ENCODE measurements at regions not wholly inside any gene's neighbourhood (a gene's known extent, or its start where the extent isn't known, plus 50 kb on each side); places are given as distances from the start of the nearest gene placed in this dataset.

DNA sequence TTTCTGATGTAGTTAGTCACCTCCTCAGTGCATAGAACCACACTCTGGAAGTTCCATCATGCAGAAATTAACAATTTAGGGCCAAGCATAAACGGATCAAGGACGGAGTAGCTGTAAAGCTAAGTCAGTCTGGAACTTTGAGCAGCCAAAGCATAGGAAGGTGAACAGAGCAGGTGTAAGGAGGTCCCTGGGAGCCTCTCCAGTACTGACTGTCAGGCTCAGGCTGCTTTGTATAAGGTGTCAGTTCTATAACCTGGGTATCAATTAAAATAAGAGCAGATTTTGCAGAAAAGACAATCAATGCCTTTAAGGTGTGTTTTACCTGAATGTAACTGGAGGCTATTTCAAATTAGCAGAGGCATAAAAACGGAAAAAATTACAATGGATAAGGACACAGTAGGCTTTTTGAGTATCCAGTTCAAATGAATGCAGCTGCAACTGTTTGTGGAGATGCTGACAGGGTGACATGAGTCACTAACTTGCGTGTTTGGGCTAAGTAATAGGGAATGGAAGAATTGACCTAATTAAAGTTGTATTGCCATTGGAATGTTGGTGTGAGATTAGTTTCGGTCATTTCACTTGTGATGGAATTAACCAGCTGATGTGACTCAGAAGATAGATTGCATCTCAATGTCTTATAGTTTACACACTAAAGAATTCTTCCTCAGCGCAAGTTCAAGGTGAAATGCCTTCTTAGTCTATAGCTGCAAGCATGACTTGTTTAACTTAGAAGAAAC is 417.9 kb upstream of the CNTNAP2 start:
- TF ChIP-seq, protein P1, sequence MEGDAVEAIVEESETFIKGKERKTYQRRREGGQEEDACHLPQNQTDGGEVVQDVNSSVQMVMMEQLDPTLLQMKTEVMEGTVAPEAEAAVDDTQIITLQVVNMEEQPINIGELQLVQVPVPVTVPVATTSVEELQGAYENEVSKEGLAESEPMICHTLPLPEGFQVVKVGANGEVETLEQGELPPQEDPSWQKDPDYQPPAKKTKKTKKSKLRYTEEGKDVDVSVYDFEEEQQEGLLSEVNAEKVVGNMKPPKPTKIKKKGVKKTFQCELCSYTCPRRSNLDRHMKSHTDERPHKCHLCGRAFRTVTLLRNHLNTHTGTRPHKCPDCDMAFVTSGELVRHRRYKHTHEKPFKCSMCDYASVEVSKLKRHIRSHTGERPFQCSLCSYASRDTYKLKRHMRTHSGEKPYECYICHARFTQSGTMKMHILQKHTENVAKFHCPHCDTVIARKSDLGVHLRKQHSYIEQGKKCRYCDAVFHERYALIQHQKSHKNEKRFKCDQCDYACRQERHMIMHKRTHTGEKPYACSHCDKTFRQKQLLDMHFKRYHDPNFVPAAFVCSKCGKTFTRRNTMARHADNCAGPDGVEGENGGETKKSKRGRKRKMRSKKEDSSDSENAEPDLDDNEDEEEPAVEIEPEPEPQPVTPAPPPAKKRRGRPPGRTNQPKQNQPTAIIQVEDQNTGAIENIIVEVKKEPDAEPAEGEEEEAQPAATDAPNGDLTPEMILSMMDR (IDR thresholded peaks at IDR 0.05; ENCODE audit: low read depth, low read length, poor library complexity, severe bottlenecking) = no peak
- TF ChIP-seq EZH2phosphoT487 (IDR thresholded peaks at IDR 0.05; ENCODE audit: borderline replicate concordance, low read length) = no peak
